CD4-positive, alpha-beta T cell (primary cell): ENCODE measurements at regions not wholly inside any gene's neighbourhood (a gene's known extent, or its start where the extent isn't known, plus 50 kb on each side); places are given as distances from the start of the nearest gene placed in this dataset.

Source experiments
- ATAC-seq: fragments of 200-7000 bp; cut with Tn5 transposase; one replicate; pipeline ENCODE4 v1.10.0; 2022; ENCODE audit warnings: mild to moderate bottlenecking; ENCODE audit not compliant: poor library complexity
- CTCF ChIA-PET: fragments of 350-600 bp; sonication (Branson Sonifier 250); formaldehyde crosslinking; loops from one replicate; lab custom pipeline; 2021; ENCODE audit warnings: antibody characterized with exemption, inconsistent platforms; lab: Charles Lee
- POLR2A ChIA-PET: fragments of 350-600 bp; sonication (Branson Sonifier 250); formaldehyde crosslinking; loops from one replicate; lab custom pipeline; 2021; ENCODE audit warnings: antibody characterized with exemption, inconsistent platforms; lab: Charles Lee
- DNase-seq, 14 experiments: peaks; one replicate each; pipeline ENCODE4 v3.0.0-alpha.2; 2013 to 2020; ENCODE audit warnings: mixed read lengths in 2 of 14
- H3K27ac ChIP-seq, 2 donors: one replicate each; pipeline versions ENCODE4 v1.5.1 to v1.7.0; 2013; ENCODE audit warnings: low read length in 2 of 2, low read depth in 1 of 2, mild to moderate bottlenecking in 1 of 2
- H3K27me3 ChIP-seq, 2 experiments: 1 replicate in 1 of 2; 2 replicates in 1 of 2; pipeline versions ENCODE4 v1.6.1 to v1.7.0; 2013; ENCODE audit warnings: low read length in 2 of 2, control low read depth in 1 of 2, mild to moderate bottlenecking in 1 of 2, moderate library complexity in 1 of 2; ENCODE audit not compliant: insufficient read depth in 2 of 2, control insufficient read depth in 1 of 2
- H3K36me3 ChIP-seq: one replicate; pipeline ENCODE4 v1.6.1; 2013; ENCODE audit warnings: low read length, control low read depth; ENCODE audit not compliant: insufficient read depth
- H3K4me1 ChIP-seq: one replicate; pipeline ENCODE4 v1.6.1; 2013; ENCODE audit warnings: low read length, control low read depth; ENCODE audit not compliant: insufficient read depth
- H3K4me3 ChIP-seq: one replicate; pipeline ENCODE4 v1.5.1; 2013; ENCODE audit warnings: mild to moderate bottlenecking, low read length, moderate library complexity
- H3K9me3 ChIP-seq, 2 experiments: 1 replicate in 1 of 2; 2 replicates in 1 of 2; pipeline versions ENCODE4 v1.6.1 to v1.7.0; 2013; ENCODE audit warnings: low read length in 2 of 2, mild to moderate bottlenecking in 2 of 2, control low read depth in 1 of 2, moderate library complexity in 1 of 2; ENCODE audit not compliant: control insufficient read depth in 1 of 2, insufficient read depth in 1 of 2
- H3K27ac Mint-ChIP-seq: one replicate; pipeline ENCODE4 v1.8.0; 2020; ENCODE audit warnings: mixed read lengths
- H3K27me3 Mint-ChIP-seq: one replicate; pipeline ENCODE4 v1.8.0; 2021; ENCODE audit warnings: mixed read lengths
- H3K36me3 Mint-ChIP-seq: one replicate; pipeline ENCODE4 v1.8.0; 2021; ENCODE audit warnings: low read depth, mixed read lengths
- H3K4me1 Mint-ChIP-seq: one replicate; pipeline ENCODE4 v1.8.0; 2021; ENCODE audit warnings: low read depth, mixed read lengths
- H3K4me3 Mint-ChIP-seq: one replicate; pipeline ENCODE4 v1.8.0; 2020; ENCODE audit warnings: mild to moderate bottlenecking, mixed read lengths
- H3K9me3 Mint-ChIP-seq: one replicate; pipeline ENCODE4 v1.8.0; 2020; ENCODE audit warnings: mixed read lengths
- CTCF ChIP-seq: fragments of 200-600 bp; IDR thresholded peaks from one replicate; pipeline ENCODE4 v1.8.0; 2022; ENCODE audit warnings: antibody characterized with exemption, mild to moderate bottlenecking
- intact Hi-C, 2 experiments: fragments of 100-400 bp; cut with DNase I in 1 of 2; cut with micrococcal nuclease in 1 of 2; formaldehyde crosslinking; loops; one replicate each; pipeline versions ENCODE4 v1.15.1 to v1.9.0; 2023 to 2025; cut with DNase I, micrococcal nuclease

GRCh38 chr15:56856934-56857333, 61.5 kb upstream of the TCF12 start:
- TF ChIP-seq CTCF = no peak
- intact Hi-C loops = no loop called here
- Mint-ChIP-seq H3K27ac (no peak overlapping the region), H3K9me3 (no peaks in the 10 kb centered on the region), H3K27me3 (no peaks in the 10 kb centered on the region), H3K36me3 (no peaks in the 10 kb centered on the region), H3K4me1 (no peaks in the 10 kb centered on the region), H3K4me3 (no peak overlapping the region)
- ChIA-PET POLR2A (no interaction called here), CTCF (no interaction called here)
- Histone ChIP-seq H3K36me3 (no peaks in the 10 kb centered on the region), H3K27me3 (no peaks in the 10 kb centered on the region), H3K9me3 (no peaks in the 10 kb centered on the region), H3K4me1 (no peaks in the 10 kb centered on the region), H3K4me3 (no peak overlapping the region), H3K27ac (no peak overlapping the region)
- ATAC-seq = no peak
- no peak for DNase-seq

GRCh38 chr15:56844892-56845291, 73.6 kb upstream of the TCF12 start:
- DNase-seq (no peak), ATAC-seq (no peak)
- Histone ChIP-seq H3K4me1 (no peaks in the 10 kb centered on the region), H3K9me3 (no peaks in the 10 kb centered on the region), H3K4me3 (no peak overlapping the region), H3K27ac (no peak overlapping the region), H3K36me3 (no peaks in the 10 kb centered on the region), H3K27me3 (no peaks in the 10 kb centered on the region)
- intact Hi-C loops = no loop called here
- TF ChIP-seq CTCF = no peak
- ChIA-PET CTCF (no interaction called here), POLR2A (no interaction called here)
- no peak overlapping the region for H3K4me3 Mint-ChIP-seq
- H3K9me3 Mint-ChIP-seq = no peaks in the 10 kb centered on the region
- no peak overlapping the region for H3K27ac Mint-ChIP-seq
- H3K4me1 Mint-ChIP-seq = no peaks in the 10 kb centered on the region
- H3K36me3 Mint-ChIP-seq = no peaks in the 10 kb centered on the region
- no peaks in the 10 kb centered on the region for H3K27me3 Mint-ChIP-seq

- H3K4me1 Mint-ChIP-seq = no peaks in the 10 kb centered on the region
- CTCF ChIA-PET = no interaction called here
These were observed 74.0 kb upstream of the TCF12 start for GRCh38 chr15:56844471-56844870.

More at GRCh38 chr15:56844471-56844870, 74.0 kb upstream of the TCF12 start:
- ATAC-seq (no peak), DNase-seq (no peak)
- Histone ChIP-seq H3K36me3 (no peaks in the 10 kb centered on the region), H3K27me3 (no peaks in the 10 kb centered on the region), H3K27ac (no peak overlapping the region), H3K9me3 (no peaks in the 10 kb centered on the region), H3K4me3 (no peak overlapping the region), H3K4me1 (no peaks in the 10 kb centered on the region)
- intact Hi-C loops = no loop called here
- Mint-ChIP-seq H3K36me3 (no peaks in the 10 kb centered on the region), H3K27ac (no peak overlapping the region), H3K4me3 (no peak overlapping the region), H3K27me3 (no peaks in the 10 kb centered on the region), H3K9me3 (no peaks in the 10 kb centered on the region)
- no peak for TF ChIP-seq CTCF
- POLR2A ChIA-PET = no interaction called here
